ENCODE measurements at regions not wholly inside any gene's neighbourhood (a gene's known extent, or its start where the extent isn't known, plus 50 kb on each side); places are given as distances from the start of the nearest gene placed in this dataset.

DNA sequence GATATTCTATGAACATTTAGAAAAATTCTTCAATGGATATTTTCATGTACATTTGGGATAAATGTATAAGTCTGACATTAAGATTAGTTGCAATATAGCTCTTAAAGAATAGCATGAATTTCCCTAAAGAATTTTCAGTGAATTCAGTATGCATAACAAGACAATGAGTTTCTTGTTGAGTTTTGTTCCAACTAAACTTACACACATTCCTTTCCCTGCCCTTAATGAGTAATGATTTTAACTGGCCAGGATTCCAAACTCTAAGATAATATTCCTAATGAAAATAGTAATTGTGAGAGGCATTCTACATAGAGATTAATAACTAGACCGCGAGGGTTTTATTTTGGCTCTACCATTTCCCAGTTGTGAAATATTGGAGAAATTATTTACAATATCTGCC, 390.3 kb upstream of the GALNT5 start:
- 86% methylated on average over 2 of the region's 2 CpGs for WGBS (ENCODE audit: insufficient coverage, insufficient replicate concordance, low lambda C conversion rate, missing lambda C conversion rate)
- H3K9ac ChIP-seq (ENCODE audit: control insufficient read depth, insufficient read depth, low read length), result no peak overlapping the region
- H3K4me1 ChIP-seq (ENCODE audit: control insufficient read depth, insufficient read depth, low read length), result no peaks in the 10 kb centered on the region
- ChIA-PET RAD21 (ENCODE audit: unreplicated experiment) (no interaction called here), CTCF (no interaction called here), SMC1A (ENCODE audit: uncharacterized antibody, unreplicated experiment) (no interaction called here), POLR2A (no interaction called here)
- intact Hi-C loops (cut with micrococcal nuclease; ENCODE audit: unreplicated experiment), result no loop called here
- H3K27ac ChIP-seq (ENCODE audit: control insufficient read depth, insufficient read depth), result no peak overlapping the region
- in situ Hi-C loops (cut with MboI), result no loop called here
- H3K4me3 ChIP-seq, result no peak overlapping the region
- BruUV-seq (replicated peaks), result no TSS peak
- H3K36me3 ChIP-seq (ENCODE audit: control insufficient read depth in 2 of 2, insufficient read depth in 2 of 2, low read length in 1 of 2), result no peaks in the 10 kb centered on the region
- no peaks in the 10 kb centered on the region for H3K79me2 ChIP-seq (ENCODE audit: control insufficient read depth, insufficient read depth, low read length)
- no peak overlapping the region for H3K4me2 ChIP-seq (ENCODE audit: control insufficient read depth, insufficient read depth)
- no peaks in the 10 kb centered on the region for H3K9me3 ChIP-seq (replicated peaks; ENCODE audit: control insufficient read depth, insufficient read depth, low read length)
- no peaks in the 10 kb centered on the region for H4K20me1 ChIP-seq (ENCODE audit: control insufficient read depth, insufficient read depth)
- DNase-seq (ENCODE audit: low read depth, low spot score) (no peak), FAIRE-seq (no peak), ATAC-seq (no peak)
- H2AFZ ChIP-seq (ENCODE audit: control insufficient read depth, low read depth, low read length), result no peak overlapping the region
- TF ChIP-seq IKZF2 (IDR thresholded peaks at IDR 0.05) (no peak), IRF5 (IDR thresholded peaks at IDR 0.05; ENCODE audit: borderline replicate concordance) (no peak), TCF7 (IDR thresholded peaks at IDR 0.05; ENCODE audit: borderline replicate concordance) (no peak), LARP7 (IDR thresholded peaks at IDR 0.05) (no peak), POLR2AphosphoS2 (IDR thresholded peaks at IDR 0.05; ENCODE audit: low read depth, low read length) (no peak), SIN3A (IDR thresholded peaks at IDR 0.05; ENCODE audit: low read depth, low read length) (no peak), TARDBP (IDR thresholded peaks at IDR 0.05; ENCODE audit: borderline replicate concordance) (no peak), SPI1 (IDR thresholded peaks at IDR 0.05; ENCODE audit: borderline replicate concordance, insufficient read depth, low read depth, low read length) (no peak), MXI1 (IDR thresholded peaks at IDR 0.05; ENCODE audit: low read depth, low read length) (no peak), RCOR1 (conservative IDR thresholded peaks at IDR 0.05; ENCODE audit: low read depth, low read length) (no peak), PML (IDR thresholded peaks at IDR 0.05; ENCODE audit: low read length) (no peak), CREB1 (IDR thresholded peaks at IDR 0.05; ENCODE audit: low read depth) (no peak), POU2F2 (IDR thresholded peaks at IDR 0.05; ENCODE audit: borderline replicate concordance, low read depth, low read length) (no peak), CTCF (IDR thresholded peaks at IDR 0.05 in 2 of 3, conservative IDR thresholded peaks at IDR 0.05 in 1 of 3; ENCODE audit: control insufficient read depth in 2 of 3, extremely low read depth in 1 of 3, insufficient read depth in 1 of 3, low read depth in 3 of 3, low read length in 3 of 3) (no peak), MTA2 (IDR thresholded peaks at IDR 0.05; ENCODE audit: low read depth) (no peak), ZNF687 (IDR thresholded peaks at IDR 0.05) (no peak), SRF (IDR thresholded peaks at IDR 0.05; ENCODE audit: low read depth in 2 of 2, low read length in 2 of 2) (no peak), YY1 (IDR thresholded peaks at IDR 0.05; ENCODE audit: low read depth, low read length) (no peak)
- H3K27me3 ChIP-seq (replicated peaks in 1 of 2; ENCODE audit: control insufficient read depth in 2 of 2, insufficient read depth in 2 of 2, low read length in 1 of 2), result no peaks in the 10 kb centered on the region
